RKO (cell line): ENCODE measurements at regions not wholly inside any gene's neighbourhood (a gene's known extent, or its start where the extent isn't known, plus 50 kb on each side); places are given as distances from the start of the nearest gene placed in this dataset.
"Not testable (repeated sequence)": the region's sequence is repeated elsewhere in the genome, so short reads cannot be mapped to it uniquely, and the experiment has no call there.

ENCODE experiments used
- DNase-seq: peaks from one replicate; pipeline ENCODE4 v3.0.0-alpha.2; 2016; ENCODE audit warnings: low spot score

- no peak for DNase-seq
Measured at GRCh38 chr11:91156041-91156440, 933.2 kb upstream of the CHORDC1 start.

- no peak for DNase-seq
Measured at GRCh38 chr11:91147885-91148284, 925.0 kb upstream of the CHORDC1 start.

GRCh38 chr11:91141655-91142054, 918.8 kb upstream of the CHORDC1 start:
- DNase-seq, result no peak

- DNase-seq, result peak; percentile 12
Measured at GRCh38 chr11:91136631-91137030, 913.8 kb upstream of the CHORDC1 start.

- DNase-seq, result no peak
Measured at GRCh38 chr11:91133361-91133760, 910.5 kb upstream of the CHORDC1 start.

GRCh38 chr11:91129596-91129995, 906.7 kb upstream of the CHORDC1 start:
- no peak for DNase-seq

GRCh38 chr11:91124363-91124762, 901.5 kb upstream of the CHORDC1 start:
- DNase-seq, result no peak

GRCh38 chr11:91115116-91115515, 892.3 kb upstream of the CHORDC1 start:
- DNase-seq, result no peak

GRCh38 chr11:91104237-91104636, 881.4 kb upstream of the CHORDC1 start:
- DNase-seq, result no peak

GRCh38 chr11:91100427-91100826, 877.6 kb upstream of the CHORDC1 start:
- DNase-seq, result no peak

GRCh38 chr11:91097083-91097482, 874.2 kb upstream of the CHORDC1 start:
- no peak for DNase-seq

- DNase-seq, result no peak
Measured at GRCh38 chr11:91093141-91093540, 870.3 kb upstream of the CHORDC1 start.

- no peak for DNase-seq
Measured at GRCh38 chr11:91091563-91091962, 868.7 kb upstream of the CHORDC1 start.

- no peak for DNase-seq
Measured at GRCh38 chr11:91086028-91086427, 863.2 kb upstream of the CHORDC1 start.

- DNase-seq, result no peak
Measured at GRCh38 chr11:91082255-91082654, 859.4 kb upstream of the CHORDC1 start.

- peak; percentile 1 for DNase-seq
Measured at GRCh38 chr11:91081440-91082043, 858.7 kb upstream of the CHORDC1 start.

- no peak for DNase-seq
Measured at GRCh38 chr11:91078221-91078620, 855.4 kb upstream of the CHORDC1 start.

GRCh38 chr11:91075032-91075695, 852.3 kb upstream of the CHORDC1 start:
- no peak for DNase-seq

- no peak for DNase-seq
Measured at GRCh38 chr11:91067666-91068065, 844.8 kb upstream of the CHORDC1 start.

- no peak for DNase-seq
Measured at GRCh38 chr11:91066456-91067047, 843.7 kb upstream of the CHORDC1 start.

- DNase-seq, result not testable (repeated sequence)
Measured at GRCh38 chr11:91063399-91063798, 840.5 kb upstream of the CHORDC1 start.

- DNase-seq, result no peak
Measured at GRCh38 chr11:91047882-91048281, 825.0 kb upstream of the CHORDC1 start.

- no peak for DNase-seq
Measured at GRCh38 chr11:91046261-91046660, 823.4 kb upstream of the CHORDC1 start.

- no peak for DNase-seq
Measured at GRCh38 chr11:91041626-91042025, 818.8 kb upstream of the CHORDC1 start.
